ENCODE measurements at regions not wholly inside any gene's neighbourhood (a gene's known extent, or its start where the extent isn't known, plus 50 kb on each side); places are given as distances from the start of the nearest gene placed in this dataset.

DNA sequence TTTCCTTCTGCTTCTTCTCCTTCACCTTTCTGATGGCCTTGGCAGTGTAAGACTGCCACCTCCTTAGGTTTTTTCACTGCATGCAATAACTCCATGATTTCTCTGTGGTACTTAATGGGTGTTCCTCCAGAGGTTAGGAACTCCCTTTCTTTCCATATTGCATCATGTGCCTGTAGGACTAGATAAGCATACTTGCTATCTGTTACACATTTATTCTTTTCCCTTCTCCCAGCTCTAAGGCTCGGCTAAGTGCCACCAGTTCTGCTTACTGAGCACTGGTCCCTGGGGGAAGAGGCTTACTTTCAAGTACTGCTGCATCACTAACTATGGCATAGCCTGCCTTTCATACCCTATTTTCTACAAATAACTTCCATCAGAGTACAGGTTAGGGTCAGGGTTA, 351.8 kb downstream of the OTOL1 start:
- Mint-ChIP-seq H3K4me1 (peaks cover 6% of the 10 kb centered on the region; the same call in 1 of the 2 replicates), H3K9me3 (peaks cover 9% of the 10 kb centered on the region), H3K27me3 (ENCODE audit: low read depth) (no peaks in the 10 kb centered on the region; the same call in 1 of the 2 replicates), H3K4me3 (no peak overlapping the region), H3K27ac (no peak overlapping the region), H3K36me3 (peaks cover 3% of the 10 kb centered on the region; the same call in 1 of the 2 replicates)
- POLR2A ChIA-PET, result no interaction called here
- TF ChIP-seq ZNF396 (CRISPR knock-in tag; IDR thresholded peaks at IDR 0.05; ENCODE audit: borderline replicate concordance) (no peak), ATF1 (CRISPR knock-in tag; IDR thresholded peaks at IDR 0.05) (no peak), TEAD4 (CRISPR knock-in tag; IDR thresholded peaks at IDR 0.05) (no peak), NR3C1 (CRISPR knock-in tag; conservative IDR thresholded peaks at IDR 0.05; ENCODE audit: low read depth) (no peak), KAT7 (CRISPR knock-in tag; IDR thresholded peaks at IDR 0.05; ENCODE audit: borderline replicate concordance) (no peak), ZNF121 (CRISPR knock-in tag; IDR thresholded peaks at IDR 0.05) (no peak), ZNF138 (CRISPR knock-in tag; conservative IDR thresholded peaks at IDR 0.05) (no peak), CBFB (CRISPR knock-in tag; IDR thresholded peaks at IDR 0.05; ENCODE audit: low read depth) (no peak)
- TF ChIP-seq, protein P1, sequence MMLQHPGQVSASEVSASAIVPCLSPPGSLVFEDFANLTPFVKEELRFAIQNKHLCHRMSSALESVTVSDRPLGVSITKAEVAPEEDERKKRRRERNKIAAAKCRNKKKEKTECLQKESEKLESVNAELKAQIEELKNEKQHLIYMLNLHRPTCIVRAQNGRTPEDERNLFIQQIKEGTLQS (CRISPR knock-in tag; conservative IDR thresholded peaks at IDR 0.05), result no peak
- TF ChIP-seq, protein P2, sequence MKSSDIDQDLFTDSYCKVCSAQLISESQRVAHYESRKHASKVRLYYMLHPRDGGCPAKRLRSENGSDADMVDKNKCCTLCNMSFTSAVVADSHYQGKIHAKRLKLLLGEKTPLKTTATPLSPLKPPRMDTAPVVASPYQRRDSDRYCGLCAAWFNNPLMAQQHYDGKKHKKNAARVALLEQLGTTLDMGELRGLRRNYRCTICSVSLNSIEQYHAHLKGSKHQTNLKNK (CRISPR knock-in tag; IDR thresholded peaks at IDR 0.05), result no peak
- TF ChIP-seq, protein P3, sequence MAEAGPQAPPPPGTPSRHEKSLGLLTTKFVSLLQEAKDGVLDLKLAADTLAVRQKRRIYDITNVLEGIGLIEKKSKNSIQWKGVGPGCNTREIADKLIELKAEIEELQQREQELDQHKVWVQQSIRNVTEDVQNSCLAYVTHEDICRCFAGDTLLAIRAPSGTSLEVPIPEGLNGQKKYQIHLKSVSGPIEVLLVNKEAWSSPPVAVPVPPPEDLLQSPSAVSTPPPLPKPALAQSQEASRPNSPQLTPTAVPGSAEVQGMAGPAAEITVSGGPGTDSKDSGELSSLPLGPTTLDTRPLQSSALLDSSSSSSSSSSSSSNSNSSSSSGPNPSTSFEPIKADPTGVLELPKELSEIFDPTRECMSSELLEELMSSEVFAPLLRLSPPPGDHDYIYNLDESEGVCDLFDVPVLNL (CRISPR knock-in tag; IDR thresholded peaks at IDR 0.05; ENCODE audit: borderline replicate concordance, low read depth), result no peak
- DNase-seq (ENCODE audit: low spot score) (no peak), ATAC-seq (no peak)
- CTCF ChIA-PET, result no interaction called here

DNA sequence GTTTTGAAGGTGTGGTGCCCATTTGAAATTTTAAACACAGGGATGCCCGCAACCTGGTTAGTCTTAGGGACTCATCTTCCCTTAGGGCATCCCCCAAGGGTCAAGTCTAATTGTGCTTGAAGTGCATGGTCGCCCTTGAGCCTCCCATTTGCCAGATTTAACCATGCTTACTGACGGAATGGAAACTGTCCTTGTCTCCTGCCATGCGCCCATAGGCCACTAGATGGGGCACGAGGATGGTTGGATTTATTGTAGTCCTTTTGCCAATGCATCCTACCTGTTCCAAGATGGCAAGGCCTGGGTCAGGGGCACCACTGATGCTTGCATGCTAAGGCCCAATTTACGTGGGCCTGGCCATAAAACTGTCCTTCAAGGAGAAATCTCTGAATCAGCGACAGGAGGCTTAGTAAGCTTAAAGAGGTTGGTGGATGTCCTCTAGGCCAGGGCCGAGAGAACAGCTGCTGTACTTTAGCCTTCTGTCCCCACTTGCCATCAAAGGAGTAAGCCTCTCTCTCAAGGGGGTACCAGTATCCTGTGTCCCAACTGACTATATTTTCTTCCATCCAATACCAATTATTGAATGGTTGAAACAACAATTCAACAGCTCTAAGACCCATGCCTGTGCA, 355.4 kb downstream of the OTOL1 start:
- H3K4me1 Mint-ChIP-seq, result peaks cover 7% of the 10 kb centered on the region; the same call in 1 of the 2 replicates
- H3K36me3 Mint-ChIP-seq, result peaks cover 3% of the 10 kb centered on the region
- no peak overlapping the region for H3K27ac Mint-ChIP-seq
- TF ChIP-seq, protein P4, sequence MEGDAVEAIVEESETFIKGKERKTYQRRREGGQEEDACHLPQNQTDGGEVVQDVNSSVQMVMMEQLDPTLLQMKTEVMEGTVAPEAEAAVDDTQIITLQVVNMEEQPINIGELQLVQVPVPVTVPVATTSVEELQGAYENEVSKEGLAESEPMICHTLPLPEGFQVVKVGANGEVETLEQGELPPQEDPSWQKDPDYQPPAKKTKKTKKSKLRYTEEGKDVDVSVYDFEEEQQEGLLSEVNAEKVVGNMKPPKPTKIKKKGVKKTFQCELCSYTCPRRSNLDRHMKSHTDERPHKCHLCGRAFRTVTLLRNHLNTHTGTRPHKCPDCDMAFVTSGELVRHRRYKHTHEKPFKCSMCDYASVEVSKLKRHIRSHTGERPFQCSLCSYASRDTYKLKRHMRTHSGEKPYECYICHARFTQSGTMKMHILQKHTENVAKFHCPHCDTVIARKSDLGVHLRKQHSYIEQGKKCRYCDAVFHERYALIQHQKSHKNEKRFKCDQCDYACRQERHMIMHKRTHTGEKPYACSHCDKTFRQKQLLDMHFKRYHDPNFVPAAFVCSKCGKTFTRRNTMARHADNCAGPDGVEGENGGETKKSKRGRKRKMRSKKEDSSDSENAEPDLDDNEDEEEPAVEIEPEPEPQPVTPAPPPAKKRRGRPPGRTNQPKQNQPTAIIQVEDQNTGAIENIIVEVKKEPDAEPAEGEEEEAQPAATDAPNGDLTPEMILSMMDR (IDR thresholded peaks at IDR 0.05), result peak; percentile 80
- TF ChIP-seq, protein P5, sequence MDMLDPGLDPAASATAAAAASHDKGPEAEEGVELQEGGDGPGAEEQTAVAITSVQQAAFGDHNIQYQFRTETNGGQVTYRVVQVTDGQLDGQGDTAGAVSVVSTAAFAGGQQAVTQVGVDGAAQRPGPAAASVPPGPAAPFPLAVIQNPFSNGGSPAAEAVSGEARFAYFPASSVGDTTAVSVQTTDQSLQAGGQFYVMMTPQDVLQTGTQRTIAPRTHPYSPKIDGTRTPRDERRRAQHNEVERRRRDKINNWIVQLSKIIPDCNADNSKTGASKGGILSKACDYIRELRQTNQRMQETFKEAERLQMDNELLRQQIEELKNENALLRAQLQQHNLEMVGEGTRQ (CRISPR knock-in tag; IDR thresholded peaks at IDR 0.05), result no peak
- H3K27me3 Mint-ChIP-seq (ENCODE audit: low read depth), result no peaks in the 10 kb centered on the region
- peaks cover 7% of the 10 kb centered on the region for H3K9me3 Mint-ChIP-seq
- DNase-seq (ENCODE audit: low spot score) (peak; percentile 85), ATAC-seq (peak; percentile 88)
- CTCF ChIA-PET, result no interaction called here
- no peak overlapping the region for H3K4me3 Mint-ChIP-seq
- POLR2A ChIA-PET, result no interaction called here

DNA sequence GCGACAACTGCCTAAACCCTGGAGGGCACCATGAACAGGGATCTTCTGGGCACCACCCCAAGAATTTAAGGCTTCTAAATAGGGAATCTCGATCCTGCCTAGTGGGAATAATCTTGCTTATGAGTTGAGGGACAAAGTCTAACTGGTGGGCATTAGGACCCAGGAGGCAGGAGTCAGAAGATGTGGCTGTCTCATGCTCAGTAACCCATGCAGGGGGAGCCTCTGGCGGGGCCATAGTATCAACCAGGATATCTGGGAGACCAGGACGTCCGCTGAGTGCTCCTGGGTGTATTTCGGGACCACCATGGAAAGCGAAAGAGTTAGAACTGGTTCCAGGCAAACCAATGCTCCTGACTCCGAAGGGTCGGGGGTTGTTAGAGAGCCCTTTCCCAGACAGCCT, 356.1 kb downstream of the OTOL1 start:
- ChIA-PET CTCF (no interaction called here), POLR2A (no interaction called here)
- peaks cover 14% of the 10 kb centered on the region for H3K9me3 Mint-ChIP-seq
- no peak overlapping the region for H3K27ac Mint-ChIP-seq
- DNase-seq (ENCODE audit: low spot score), result no peak
- H3K4me1 Mint-ChIP-seq, result peaks cover 7% of the 10 kb centered on the region; the same call in 1 of the 2 replicates
- no peaks in the 10 kb centered on the region for H3K27me3 Mint-ChIP-seq (ENCODE audit: low read depth)
- ATAC-seq, result no peak
- peaks cover 3% of the 10 kb centered on the region for H3K36me3 Mint-ChIP-seq
- no peak overlapping the region for H3K4me3 Mint-ChIP-seq
- TF ChIP-seq ZNF317 (CRISPR knock-in tag; IDR thresholded peaks at IDR 0.05; ENCODE audit: borderline replicate concordance, low read depth) (no peak), NR2C2 (CRISPR knock-in tag; IDR thresholded peaks at IDR 0.05) (no peak), SMAD4 (CRISPR knock-in tag; IDR thresholded peaks at IDR 0.05) (no peak), NFYB (CRISPR knock-in tag; conservative IDR thresholded peaks at IDR 0.05; ENCODE audit: low read depth) (no peak), GABPB1 (CRISPR knock-in tag; IDR thresholded peaks at IDR 0.05) (no peak)
- TF ChIP-seq, protein P6, sequence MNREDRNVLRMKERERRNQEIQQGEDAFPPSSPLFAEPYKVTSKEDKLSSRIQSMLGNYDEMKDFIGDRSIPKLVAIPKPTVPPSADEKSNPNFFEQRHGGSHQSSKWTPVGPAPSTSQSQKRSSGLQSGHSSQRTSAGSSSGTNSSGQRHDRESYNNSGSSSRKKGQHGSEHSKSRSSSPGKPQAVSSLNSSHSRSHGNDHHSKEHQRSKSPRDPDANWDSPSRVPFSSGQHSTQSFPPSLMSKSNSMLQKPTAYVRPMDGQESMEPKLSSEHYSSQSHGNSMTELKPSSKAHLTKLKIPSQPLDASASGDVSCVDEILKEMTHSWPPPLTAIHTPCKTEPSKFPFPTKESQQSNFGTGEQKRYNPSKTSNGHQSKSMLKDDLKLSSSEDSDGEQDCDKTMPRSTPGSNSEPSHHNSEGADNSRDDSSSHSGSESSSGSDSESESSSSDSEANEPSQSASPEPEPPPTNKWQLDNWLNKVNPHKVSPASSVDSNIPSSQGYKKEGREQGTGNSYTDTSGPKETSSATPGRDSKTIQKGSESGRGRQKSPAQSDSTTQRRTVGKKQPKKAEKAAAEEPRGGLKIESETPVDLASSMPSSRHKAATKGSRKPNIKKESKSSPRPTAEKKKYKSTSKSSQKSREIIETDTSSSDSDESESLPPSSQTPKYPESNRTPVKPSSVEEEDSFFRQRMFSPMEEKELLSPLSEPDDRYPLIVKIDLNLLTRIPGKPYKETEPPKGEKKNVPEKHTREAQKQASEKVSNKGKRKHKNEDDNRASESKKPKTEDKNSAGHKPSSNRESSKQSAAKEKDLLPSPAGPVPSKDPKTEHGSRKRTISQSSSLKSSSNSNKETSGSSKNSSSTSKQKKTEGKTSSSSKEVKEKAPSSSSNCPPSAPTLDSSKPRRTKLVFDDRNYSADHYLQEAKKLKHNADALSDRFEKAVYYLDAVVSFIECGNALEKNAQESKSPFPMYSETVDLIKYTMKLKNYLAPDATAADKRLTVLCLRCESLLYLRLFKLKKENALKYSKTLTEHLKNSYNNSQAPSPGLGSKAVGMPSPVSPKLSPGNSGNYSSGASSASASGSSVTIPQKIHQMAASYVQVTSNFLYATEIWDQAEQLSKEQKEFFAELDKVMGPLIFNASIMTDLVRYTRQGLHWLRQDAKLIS (CRISPR knock-in tag; IDR thresholded peaks at IDR 0.05; ENCODE audit: borderline replicate concordance), result no peak
- TF ChIP-seq, protein P7, sequence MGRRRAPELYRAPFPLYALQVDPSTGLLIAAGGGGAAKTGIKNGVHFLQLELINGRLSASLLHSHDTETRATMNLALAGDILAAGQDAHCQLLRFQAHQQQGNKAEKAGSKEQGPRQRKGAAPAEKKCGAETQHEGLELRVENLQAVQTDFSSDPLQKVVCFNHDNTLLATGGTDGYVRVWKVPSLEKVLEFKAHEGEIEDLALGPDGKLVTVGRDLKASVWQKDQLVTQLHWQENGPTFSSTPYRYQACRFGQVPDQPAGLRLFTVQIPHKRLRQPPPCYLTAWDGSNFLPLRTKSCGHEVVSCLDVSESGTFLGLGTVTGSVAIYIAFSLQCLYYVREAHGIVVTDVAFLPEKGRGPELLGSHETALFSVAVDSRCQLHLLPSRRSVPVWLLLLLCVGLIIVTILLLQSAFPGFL (CRISPR knock-in tag; IDR thresholded peaks at IDR 0.05; ENCODE audit: borderline replicate concordance), result no peak
- TF ChIP-seq, protein P8, sequence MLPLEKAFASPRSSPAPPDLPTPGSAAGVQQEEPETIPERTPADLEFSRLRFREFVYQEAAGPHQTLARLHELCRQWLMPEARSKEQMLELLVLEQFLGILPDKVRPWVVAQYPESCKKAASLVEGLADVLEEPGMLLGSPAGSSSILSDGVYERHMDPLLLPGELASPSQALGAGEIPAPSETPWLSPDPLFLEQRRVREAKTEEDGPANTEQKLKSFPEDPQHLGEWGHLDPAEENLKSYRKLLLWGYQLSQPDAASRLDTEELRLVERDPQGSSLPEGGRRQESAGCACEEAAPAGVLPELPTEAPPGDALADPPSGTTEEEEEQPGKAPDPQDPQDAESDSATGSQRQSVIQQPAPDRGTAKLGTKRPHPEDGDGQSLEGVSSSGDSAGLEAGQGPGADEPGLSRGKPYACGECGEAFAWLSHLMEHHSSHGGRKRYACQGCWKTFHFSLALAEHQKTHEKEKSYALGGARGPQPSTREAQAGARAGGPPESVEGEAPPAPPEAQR (CRISPR knock-in tag; IDR thresholded peaks at IDR 0.05), result no peak

Data from WTC11 (cell line).